ENCODE measurements at regions not wholly inside any gene's neighbourhood (a gene's known extent, or its start where the extent isn't known, plus 50 kb on each side); places are given as distances from the start of the nearest gene placed in this dataset.

DNA sequence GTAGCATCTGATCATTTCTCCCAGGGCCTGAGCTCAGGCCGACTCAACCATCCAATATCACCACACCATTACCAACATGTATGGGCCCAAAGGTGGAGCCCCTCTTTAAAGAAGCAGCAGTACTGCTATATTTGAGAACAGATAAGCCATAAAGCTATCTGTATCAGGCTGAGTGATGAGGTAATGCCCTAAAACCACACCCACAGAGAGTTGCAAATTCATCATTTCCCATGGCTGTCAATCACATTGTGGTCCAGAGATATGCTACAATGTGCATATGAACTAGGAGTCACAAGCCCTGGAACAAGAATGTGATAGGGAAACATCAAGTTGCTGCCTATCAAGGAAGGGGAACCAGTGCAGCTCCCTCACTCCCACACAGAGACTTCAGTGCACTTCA, 52.6 kb upstream of the GALNT13 start:
- DNase-seq: no peak

DNA sequence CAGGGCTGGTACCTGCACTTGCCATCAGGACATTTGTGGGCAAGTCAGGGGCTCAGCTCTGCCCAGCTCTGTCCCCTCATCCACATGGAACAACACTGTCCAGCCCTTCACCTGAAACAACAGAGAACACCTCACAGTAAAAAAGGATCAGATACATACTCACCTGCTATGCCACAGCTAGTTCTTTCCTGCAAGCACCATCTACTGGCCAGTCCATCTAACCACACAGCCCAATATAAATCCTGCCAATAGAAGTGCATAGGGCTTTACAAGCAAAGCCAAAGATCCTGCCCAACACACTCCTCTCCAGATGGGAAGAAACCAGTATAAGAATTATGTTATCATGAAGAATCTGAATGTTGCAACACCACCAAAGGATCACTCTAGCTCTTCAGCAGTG, 52.2 kb upstream of the GALNT13 start:
- no peak for DNase-seq
